NCI-H748 (cell line): ENCODE measurements at regions not wholly inside any gene's neighbourhood (a gene's known extent, or its start where the extent isn't known, plus 50 kb on each side); places are given as distances from the start of the nearest gene placed in this dataset.
A peak's percentile ranks its signal among the peaks of the same experiment; 100 is the strongest.

Source experiments
- DNase-seq: peaks from one replicate; lab custom pipeline; 2025; ENCODE audit not compliant: unreplicated experiment; lab: John Stamatoyannopoulos, UW

DNA sequence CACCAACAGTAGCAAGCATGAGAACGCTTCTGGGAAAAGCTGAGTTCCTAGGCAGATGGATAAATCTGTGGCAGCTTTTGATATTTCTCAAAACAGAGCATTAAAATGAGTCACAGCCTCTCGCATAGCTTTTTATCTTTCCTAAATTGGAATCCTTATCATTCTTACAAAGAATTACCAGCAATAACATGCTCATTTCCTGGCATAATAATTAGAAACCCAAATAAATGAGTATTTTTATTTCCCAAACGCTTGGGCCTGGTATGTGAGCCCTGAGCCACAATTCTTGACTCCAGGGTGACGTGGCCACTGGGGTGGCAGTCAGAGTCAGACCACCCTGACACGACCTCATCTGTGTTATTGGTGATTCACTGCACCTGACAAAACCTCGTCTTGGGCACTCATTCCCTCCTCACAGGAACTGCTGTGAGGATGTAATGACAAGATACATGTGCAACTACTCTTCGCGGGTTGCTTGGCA lies 210.7 kb downstream of the ARL4C start:
- DNase-seq, result no peak

GRCh38 chr2:234285541-234285940 lies 211.3 kb downstream of the ARL4C start:
- no peak for DNase-seq

DNA sequence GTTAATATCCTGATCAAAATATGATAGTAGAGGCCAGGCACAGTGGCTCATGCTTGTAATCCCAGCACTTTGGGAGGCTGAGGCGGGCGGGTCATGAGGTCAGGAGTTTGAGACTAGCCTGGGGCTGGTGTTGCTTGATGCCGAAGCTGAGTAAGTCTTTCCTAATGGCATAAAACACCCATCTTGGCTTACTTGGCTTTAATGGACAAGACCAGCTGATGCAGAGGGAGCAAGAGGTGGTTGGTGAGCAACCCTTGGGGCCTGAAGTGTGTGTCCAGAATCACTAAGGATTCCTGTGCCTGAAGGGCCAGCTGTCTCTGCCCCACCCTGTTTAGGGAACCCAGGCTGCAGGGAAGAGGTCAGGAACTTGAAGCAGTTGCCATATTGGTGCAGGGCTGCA lies 217.2 kb downstream of the ARL4C start:
- no peak for DNase-seq

DNA sequence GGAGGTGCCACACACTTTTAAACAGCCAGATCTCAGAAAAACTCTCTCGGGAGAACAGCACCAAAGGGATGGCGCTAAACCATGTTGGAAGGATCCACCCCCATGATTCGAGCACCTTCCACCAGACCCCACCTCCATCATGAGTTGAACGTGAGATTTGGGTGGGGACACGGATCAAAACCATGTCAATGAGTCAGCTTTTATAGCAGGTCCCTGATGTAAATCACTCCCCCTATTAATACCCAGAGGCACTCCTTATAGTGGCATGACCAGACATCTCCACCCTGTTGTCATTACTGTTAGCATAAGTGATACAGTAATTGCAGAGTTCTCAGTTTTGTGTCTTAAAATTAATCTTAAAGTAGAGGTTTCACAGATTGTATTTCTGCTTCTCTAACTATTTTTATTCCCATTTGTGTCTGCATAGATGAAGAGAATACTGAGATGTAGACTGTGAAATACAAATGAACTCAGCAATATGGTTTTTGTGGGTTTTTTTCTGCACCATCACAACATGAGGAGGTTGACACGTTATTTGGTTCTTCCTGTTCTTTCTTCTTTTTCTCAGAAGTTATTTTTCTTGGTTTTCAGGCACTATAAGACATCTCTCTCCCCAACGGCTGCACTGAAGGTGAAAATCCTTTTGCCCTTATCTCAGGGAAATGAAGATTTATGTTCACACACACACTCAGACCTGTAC lies 218.2 kb downstream of the ARL4C start:
- DNase-seq, result no peak

DNA sequence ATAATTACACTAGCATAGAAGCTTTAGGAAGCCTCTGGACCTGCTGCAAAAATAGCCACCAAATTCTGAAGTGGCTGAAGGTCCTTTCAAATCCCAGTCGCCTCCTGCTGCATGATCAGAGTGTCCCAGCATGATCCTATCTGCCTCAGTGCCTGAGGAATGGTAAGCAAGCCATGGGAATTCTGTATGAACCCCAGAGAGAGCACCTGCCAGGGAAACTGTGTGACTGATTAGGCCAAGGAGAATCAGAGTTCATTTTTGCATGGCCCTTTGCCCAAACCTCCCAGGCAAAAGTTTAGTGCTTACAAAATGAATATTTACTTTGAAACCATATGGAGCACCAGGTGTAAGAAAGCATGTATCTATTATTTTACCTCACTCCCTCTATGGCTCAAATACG lies 221.4 kb downstream of the ARL4C start:
- peak; percentile 22 for DNase-seq

DNA sequence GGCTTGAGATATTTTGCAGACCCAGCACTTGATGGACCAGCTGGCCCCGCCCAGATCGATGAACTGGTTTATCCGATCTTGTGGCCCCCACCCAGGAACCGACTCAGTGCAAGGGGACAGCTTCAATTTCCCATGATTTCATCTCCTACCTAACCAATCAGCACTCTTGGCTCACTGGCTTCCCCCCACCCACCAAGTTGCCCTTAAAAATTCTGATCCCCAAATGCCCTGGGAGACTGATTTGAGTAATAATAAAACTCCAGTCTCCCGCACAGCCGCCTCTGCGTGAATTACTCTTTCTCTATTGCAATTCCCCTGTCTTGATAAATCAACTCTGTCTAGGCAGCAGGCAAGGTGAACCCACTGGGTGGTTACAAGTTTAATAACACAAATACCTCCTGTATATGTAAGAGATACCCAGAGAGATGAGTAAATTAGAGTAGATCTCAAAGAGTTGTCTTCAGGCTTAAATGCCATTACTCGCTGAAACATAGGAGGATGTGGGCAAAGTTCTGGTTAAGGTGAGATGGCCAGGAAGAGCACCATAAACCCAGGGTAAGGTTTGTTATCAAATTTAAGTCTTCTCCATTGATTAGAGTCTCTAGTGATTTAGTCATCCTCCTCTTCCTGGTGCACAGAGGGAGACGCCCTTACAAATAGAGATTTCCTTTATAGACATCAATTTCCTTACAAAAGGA lies 222.8 kb downstream of the ARL4C start:
- no peak for DNase-seq

DNA sequence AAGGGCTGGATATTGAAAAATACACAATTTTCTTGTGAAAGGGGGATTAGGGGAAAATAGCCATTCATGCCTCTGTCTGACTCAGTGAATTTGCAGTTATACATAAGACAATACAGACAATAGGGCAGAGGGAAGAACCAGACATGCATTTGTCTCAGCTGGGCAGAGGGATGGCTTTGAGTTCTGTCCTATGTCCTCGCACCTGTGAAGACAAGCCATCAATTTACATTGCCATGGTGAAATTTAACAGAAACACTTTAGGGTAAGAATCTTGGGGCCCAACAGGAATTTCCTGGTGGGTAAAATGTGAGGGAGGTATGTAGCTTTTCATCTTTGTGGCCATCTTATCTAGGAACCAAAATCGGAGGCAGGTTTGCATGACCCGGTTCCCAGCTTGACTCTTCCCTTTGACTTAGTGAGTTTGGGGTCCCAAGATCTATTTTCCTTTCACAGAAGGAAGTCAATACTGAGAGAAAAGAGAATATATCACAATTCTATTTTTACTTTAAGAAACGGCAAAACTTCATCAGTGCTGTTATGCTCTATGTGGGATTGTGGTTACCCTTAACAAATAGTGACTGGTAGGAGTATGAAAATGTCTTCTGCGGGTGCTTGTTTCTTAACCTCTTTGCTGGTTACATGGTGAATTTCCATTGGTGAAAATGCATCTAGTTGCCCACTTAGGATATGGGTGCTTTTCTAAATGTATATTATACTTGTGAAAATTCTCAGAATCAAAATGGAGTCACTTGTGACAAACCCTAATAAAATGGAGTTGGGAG lies 221.8 kb downstream of the SPP2 start:
- no peak for DNase-seq

- no peak for DNase-seq
Observed at GRCh38 chr2:234271338-234271737, 220.8 kb downstream of the SPP2 start.

DNA sequence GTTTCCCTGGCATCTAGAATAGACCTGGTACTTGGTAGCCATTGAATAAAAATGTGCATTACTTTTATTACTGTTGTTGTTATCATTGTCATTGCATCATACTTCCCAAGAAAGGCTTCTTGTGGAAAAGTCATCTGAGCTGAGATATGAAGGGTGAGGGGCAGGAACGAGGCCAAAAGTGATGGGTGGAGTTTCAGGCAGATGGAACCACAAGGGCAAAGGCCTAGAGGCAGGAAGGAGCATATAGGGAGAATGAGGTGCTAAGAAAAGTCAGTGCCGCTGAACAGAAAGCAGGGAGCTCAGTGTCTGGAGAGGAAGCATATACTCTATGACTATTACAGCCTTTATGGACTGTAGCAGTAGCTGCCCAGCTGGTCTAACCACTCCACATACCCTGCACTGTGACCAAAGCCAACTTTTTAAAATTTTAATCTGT lies 219.3 kb downstream of the SPP2 start:
- DNase-seq, result no peak

GRCh38 chr2:234267534-234267933 lies 217.0 kb downstream of the SPP2 start:
- no peak for DNase-seq

DNA sequence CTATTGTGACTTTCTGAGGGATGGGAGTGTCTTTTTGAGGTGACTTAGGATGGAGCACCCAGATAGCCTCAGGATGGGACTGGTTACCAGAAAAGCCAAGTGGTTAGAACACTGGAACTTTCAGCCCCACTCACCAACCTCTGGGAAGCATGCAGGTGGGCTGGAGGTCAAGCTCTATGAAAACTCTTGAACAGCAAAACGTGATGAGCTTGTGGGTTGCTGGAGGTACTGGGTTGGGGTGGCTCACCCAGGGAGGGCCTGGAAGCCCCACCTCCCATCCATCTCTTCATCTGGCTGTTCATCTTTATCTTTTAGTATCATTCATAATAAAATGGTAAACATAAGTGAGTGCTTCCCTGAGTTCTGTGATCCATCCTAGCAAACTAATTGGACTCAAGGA lies 216.4 kb downstream of the SPP2 start:
- DNase-seq, result no peak

GRCh38 chr2:234265206-234265605 lies 214.7 kb downstream of the SPP2 start:
- DNase-seq, result no peak

GRCh38 chr2:234261736-234262135 lies 211.2 kb downstream of the SPP2 start:
- no peak for DNase-seq

- no peak for DNase-seq
Observed at GRCh38 chr2:234259440-234259839, 208.9 kb downstream of the SPP2 start.

GRCh38 chr2:234258562-234259141 lies 208.2 kb downstream of the SPP2 start:
- DNase-seq, result no peak

DNA sequence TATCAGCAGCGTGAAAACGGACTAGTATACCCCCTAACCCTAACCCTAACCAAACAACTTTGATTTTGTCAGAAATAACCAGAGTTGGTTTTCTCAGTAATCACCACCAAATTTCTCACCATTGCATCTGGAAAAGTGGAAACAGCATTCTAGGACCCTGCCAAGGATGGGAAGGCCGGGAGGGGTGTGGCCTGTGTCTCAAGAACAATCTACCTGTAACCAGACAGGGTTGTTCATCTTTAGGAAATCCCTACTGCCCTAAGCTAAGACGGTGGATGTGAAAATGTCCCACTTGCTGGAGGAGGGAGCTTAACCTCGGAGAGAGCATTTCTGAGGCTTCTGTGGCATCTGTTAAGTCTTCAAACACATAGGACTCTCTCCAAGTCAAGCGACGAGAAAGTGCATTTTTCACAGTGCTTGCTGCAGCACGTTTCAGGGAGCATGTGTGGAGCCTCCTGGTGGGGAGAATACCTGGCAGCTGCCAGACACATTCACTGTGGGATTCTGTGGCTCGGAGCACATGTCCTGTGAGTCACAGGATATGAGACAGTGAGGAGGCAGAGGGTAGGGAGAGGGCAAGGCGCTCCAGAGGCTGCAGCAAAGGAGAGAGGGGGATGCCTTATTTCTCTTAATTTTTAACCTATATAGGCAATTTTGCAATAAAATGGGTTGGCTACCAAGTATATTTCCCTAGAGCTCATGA lies 207.5 kb downstream of the SPP2 start:
- peak; percentile 25 for DNase-seq

- DNase-seq, result no peak
Observed at GRCh38 chr2:234256516-234256915, 206.0 kb downstream of the SPP2 start.

GRCh38 chr2:234254783-234255521 lies 204.4 kb downstream of the SPP2 start:
- DNase-seq, result no peak

- peak; percentile 33 for DNase-seq
Observed at GRCh38 chr2:234252772-234253171, 202.3 kb downstream of the SPP2 start.
